CD4-positive, alpha-beta T cell treated with Interleukin-4 for 4 hours (primary cell): ENCODE measurements at regions not wholly inside any gene's neighbourhood (a gene's known extent, or its start where the extent isn't known, plus 50 kb on each side); places are given as distances from the start of the nearest gene placed in this dataset.
"Not testable (repeated sequence)": the region's sequence is repeated elsewhere in the genome, so short reads cannot be mapped to it uniquely, and the experiment has no call there.

ENCODE experiments used
- DNase-seq: peaks from one replicate; pipeline ENCODE4 v3.0.0-alpha.2; 2020

- no peak for DNase-seq
Measured at GRCh38 chr10:78419481-78420265, 386.0 kb downstream of the RPS24 start.

- DNase-seq, result no peak
Measured at GRCh38 chr10:78420946-78421735, 387.5 kb downstream of the RPS24 start.

- DNase-seq, result not testable (repeated sequence)
Measured at GRCh38 chr10:78424050-78424449, 390.4 kb downstream of the RPS24 start.

GRCh38 chr10:78424723-78425122 is 391.1 kb downstream of the RPS24 start:
- no peak for DNase-seq

- DNase-seq, result no peak
Measured at GRCh38 chr10:78426181-78426580, 392.5 kb downstream of the RPS24 start.

- no peak for DNase-seq
Measured at GRCh38 chr10:78427497-78428031, 393.9 kb downstream of the RPS24 start.

- DNase-seq, result no peak
Measured at GRCh38 chr10:78428579-78428978, 394.9 kb downstream of the RPS24 start.

- no peak for DNase-seq
Measured at GRCh38 chr10:78429984-78430383, 396.3 kb downstream of the RPS24 start.

- DNase-seq, result no peak
Measured at GRCh38 chr10:78432583-78432982, 398.9 kb downstream of the RPS24 start.

GRCh38 chr10:78433076-78433595 is 399.5 kb downstream of the RPS24 start:
- DNase-seq, result no peak

- no peak for DNase-seq
Measured at GRCh38 chr10:78433766-78434535, 400.3 kb downstream of the RPS24 start.

- no peak for DNase-seq
Measured at GRCh38 chr10:78434886-78435285, 401.2 kb downstream of the RPS24 start.

GRCh38 chr10:78435484-78436221 is 402.0 kb downstream of the RPS24 start:
- DNase-seq, result no peak

- no peak for DNase-seq
Measured at GRCh38 chr10:78436222-78436573, 402.5 kb downstream of the RPS24 start.

GRCh38 chr10:78436706-78437406 is 403.2 kb downstream of the RPS24 start:
- DNase-seq, result no peak

GRCh38 chr10:78437407-78437768 is 403.7 kb downstream of the RPS24 start:
- no peak for DNase-seq

GRCh38 chr10:78437998-78438906 is 404.6 kb downstream of the RPS24 start:
- DNase-seq, result no peak

- no peak for DNase-seq
Measured at GRCh38 chr10:78438907-78439809, 405.5 kb downstream of the RPS24 start.

- DNase-seq, result no peak
Measured at GRCh38 chr10:78441010-78441409, 407.3 kb downstream of the RPS24 start.
